ENCODE measurements at regions not wholly inside any gene's neighbourhood (a gene's known extent, or its start where the extent isn't known, plus 50 kb on each side); places are given as distances from the start of the nearest gene placed in this dataset.
"Not testable (repeated sequence)": the region's sequence is repeated elsewhere in the genome, so short reads cannot be mapped to it uniquely, and the experiment has no call there.

DNA sequence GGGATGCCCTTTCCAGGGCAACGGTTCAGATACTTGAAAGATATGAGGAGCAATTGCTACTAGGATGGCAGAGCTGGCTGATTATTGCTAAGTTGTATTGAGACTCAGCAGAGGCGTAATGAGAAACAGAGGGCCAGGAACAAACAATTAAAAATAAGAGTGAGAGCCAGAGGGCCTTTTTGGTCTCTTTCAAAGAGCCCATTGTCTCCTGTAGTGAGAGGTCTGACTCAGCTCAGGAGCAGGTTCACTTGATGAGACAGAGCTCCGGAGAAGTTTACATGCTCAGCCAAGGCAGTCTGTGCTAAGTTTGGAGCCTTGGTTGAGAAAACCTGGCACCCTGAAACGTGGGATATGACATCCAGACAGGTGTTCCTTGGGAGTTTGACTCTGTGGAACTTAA is 303.9 kb upstream of the DLGAP1 start:
- DNase-seq, result no peak

GRCh38 chr18:4755848-4756247 is 300.7 kb upstream of the DLGAP1 start:
- DNase-seq, result no peak

DNA sequence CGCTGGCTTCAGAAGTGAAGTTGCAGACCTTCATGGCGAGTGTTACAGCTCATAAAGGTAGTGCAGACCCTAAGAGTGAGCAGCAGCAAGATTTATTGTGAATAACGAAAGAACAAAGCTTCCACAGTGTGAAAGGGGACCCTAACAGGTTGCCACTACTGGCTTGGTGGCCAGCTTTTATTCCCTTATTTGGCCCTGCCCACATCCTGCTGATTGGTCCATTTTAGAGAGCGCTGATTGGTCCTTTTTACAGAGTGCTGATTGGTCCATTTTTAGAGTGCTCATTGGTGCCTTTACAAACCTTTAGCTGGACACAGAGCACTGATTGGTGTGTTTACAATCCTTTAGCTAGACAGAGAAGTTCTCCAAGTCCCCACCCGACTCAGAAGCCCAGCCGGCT is 298.0 kb upstream of the DLGAP1 start:
- not testable (repeated sequence) for DNase-seq

GRCh38 chr18:4751523-4751922 is 296.4 kb upstream of the DLGAP1 start:
- DNase-seq, result no peak

GRCh38 chr18:4750393-4751346 is 295.6 kb upstream of the DLGAP1 start:
- DNase-seq, result no peak

- DNase-seq, result no peak
These were observed 293.9 kb upstream of the DLGAP1 start for GRCh38 chr18:4748975-4749374.

- DNase-seq, result no peak
These were observed 279.8 kb upstream of the DLGAP1 start for GRCh38 chr18:4734903-4735302.

DNA sequence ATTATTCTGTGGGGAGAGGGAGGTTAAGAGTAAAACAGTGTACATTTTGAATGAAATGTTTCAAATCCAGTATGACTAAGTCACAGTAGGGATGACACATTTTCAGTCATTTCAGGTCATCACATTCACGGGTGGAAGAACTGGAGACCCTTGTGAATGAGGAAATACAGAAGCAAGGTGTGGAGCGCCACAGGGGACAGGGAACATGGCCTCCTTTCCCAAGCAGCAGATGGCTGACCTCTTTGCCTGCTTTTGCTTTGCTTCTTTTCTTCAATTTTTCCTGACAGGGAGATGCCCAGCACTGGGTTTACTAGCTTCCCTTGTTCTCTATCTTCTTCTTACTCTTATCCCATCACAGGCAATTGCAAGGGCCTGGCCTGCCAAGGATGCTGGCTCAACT is 278.9 kb upstream of the DLGAP1 start:
- DNase-seq, result no peak

DNA sequence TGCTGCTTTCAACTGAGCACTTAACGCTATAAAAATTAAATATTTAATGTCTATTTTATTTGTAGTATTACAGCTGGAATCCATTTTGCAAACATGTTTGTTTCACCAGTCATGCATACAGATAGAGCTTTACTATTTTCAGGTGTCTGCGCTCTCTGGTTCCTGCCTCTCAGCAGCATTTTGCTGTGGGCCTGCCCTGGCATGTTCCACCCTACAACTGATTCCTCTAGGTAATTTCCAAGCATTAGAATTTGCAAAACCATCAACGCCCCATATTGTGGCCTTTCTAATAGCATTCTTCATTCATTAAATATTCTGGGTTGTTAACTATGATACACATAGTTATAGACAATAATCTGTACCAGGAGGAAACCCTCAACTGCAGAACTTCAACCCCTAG is 266.4 kb upstream of the DLGAP1 start:
- DNase-seq, result no peak

DNA sequence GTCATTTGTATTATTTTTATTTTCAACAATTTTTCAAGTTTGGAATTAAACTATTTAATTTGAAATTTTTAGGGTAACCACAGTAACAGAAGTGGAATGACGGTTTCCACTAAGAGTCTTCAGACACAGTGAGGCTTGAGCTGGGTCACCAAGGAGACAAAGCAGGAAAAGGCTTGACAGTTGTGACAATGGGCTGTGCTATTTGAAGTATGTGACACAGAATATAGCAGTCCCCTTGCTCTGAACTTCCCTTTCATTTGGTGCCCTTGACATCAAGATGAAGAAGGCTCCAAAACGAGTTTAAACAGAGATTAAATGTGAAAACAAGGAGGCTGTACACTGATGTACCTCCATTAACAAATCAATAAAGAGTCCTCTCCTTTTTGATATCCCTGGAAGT is 265.4 kb upstream of the DLGAP1 start:
- DNase-seq, result no peak

GRCh38 chr18:4705894-4706293 is 250.8 kb upstream of the DLGAP1 start:
- DNase-seq, result no peak

GRCh38 chr18:4704781-4705180 is 249.7 kb upstream of the DLGAP1 start:
- DNase-seq, result no peak

DNA sequence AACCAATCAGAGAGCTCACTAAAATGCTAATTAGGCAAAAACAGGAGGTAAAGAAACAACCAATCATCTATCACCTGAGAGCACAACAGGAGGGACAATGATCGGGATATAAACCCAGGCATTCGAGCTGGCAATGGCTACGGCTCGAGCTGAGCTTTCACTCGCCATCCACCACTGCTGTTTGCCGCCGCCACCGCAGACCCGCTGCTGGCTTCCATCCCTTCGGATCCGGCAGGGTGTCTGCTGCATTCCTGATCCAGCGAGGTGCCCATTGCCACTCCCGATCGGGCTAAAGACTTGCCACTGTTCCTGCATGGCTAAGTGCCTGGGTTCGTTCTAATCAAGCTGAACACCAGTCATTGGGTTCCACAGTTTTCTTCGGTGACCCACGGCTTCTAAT is 236.7 kb upstream of the DLGAP1 start:
- DNase-seq, result no peak

DNA sequence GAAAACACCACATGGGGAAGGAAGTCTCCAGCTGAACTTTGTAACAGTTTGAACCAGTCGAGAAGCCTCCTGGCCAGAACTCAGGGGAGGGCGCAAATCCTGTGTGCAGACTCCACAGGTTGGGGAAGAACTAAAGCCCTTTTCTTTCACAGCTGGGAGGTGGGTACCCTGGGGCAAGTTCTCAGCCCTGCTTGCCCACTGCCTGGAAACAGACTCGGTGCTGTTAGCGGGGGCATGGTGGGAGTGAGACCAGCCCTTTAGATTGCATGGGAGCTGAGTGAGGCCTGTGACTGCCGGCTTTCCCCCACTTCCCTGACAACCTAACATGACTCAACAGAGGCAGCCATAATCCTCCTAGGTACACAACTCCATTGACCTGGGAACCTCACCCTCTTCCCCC is 223.6 kb upstream of the DLGAP1 start:
- DNase-seq, result not testable (repeated sequence)

GRCh38 chr18:4677006-4677405 is 221.9 kb upstream of the DLGAP1 start:
- DNase-seq, result no peak

DNA sequence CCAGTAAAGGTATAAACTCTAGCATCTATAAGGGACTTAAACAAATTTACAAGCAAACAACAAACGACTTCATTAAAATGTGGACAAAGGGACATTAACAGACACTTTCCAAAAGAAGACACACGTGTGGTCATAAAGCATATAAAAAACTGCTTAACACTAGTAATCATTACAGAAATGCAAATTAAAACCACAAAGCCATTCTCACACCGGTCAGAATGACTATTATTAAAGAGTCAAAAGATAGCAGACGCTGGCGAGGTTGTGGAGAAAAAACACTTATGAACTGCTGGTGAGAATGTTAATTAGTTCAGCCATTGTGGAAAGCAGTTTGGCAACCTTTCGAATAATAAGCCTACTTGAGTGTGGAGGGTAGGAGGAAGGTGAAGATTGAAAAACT is 217.1 kb upstream of the DLGAP1 start:
- no peak for DNase-seq

- DNase-seq, result no peak
These were observed 203.7 kb upstream of the DLGAP1 start for GRCh38 chr18:4658804-4659203.

- no peak for DNase-seq
These were observed 198.3 kb upstream of the DLGAP1 start for GRCh38 chr18:4653418-4653817.

- DNase-seq, result no peak
These were observed 186.8 kb upstream of the DLGAP1 start for GRCh38 chr18:4641771-4642368.

DNA sequence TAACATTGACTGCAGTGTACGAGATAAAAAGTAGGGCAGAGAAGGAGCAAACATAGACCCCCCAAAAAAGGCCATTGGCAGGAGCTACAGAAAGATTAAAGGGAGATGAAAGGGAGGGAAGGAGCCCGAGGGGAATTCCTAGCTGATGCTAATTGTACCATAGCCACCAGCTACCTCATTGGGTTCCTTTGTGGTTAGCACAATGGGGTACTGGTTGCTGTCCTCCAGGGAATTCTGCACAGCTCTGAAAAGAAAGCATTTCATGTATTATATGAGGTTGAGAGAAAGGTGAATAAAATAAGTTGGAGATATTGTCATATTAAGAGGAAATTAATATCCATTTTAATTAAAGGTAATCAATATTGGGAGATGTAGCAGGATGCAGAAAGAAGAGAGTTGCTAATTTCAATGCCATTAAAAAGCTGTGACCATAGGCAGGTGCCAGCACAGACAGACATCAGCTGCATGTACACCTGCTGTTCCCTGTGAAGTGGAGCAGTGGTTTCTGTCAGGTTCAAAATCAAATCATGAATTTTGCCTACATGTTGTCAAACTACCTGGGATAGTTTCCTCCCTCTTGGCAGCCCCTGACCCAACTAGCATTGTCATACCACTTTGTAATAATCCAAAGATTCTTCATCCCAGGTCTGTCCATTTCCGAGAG is 185.4 kb upstream of the DLGAP1 start:
- DNase-seq, result no peak

- no peak for DNase-seq
These were observed 184.7 kb upstream of the DLGAP1 start for GRCh38 chr18:4639628-4640310.

GRCh38 chr18:4638680-4639079 is 183.6 kb upstream of the DLGAP1 start:
- no peak for DNase-seq

GRCh38 chr18:4637876-4638275 is 182.8 kb upstream of the DLGAP1 start:
- DNase-seq, result no peak
